Gastrocnemius medialis (tissue), 4 donors: ENCODE measurements at regions not wholly inside any gene's neighbourhood (a gene's known extent, or its start where the extent isn't known, plus 50 kb on each side); places are given as distances from the start of the nearest gene placed in this dataset.

Experiments used
- CTCF ChIP-seq, 5 experiments: fragments of 450-650 bp in 3 of 5; fragments of 200-600 bp in 2 of 5; sonication (generic) in 2 of 5; IDR thresholded peaks in 4 of 5; conservative IDR thresholded peaks in 1 of 5; 1 replicate in 4 of 5; 2 replicates in 1 of 5; pipeline ENCODE4 v1.5.1; 2016 to 2019; ENCODE audit warnings: antibody characterized with exemption in 5 of 5, mild to moderate bottlenecking in 3 of 5, moderate library complexity in 3 of 5
- POLR2A ChIP-seq, 2 donors: fragments of 450-650 bp; IDR thresholded peaks; one replicate each; pipeline ENCODE4 v1.6.1; 2017; ENCODE audit warnings: antibody characterized with exemption in 2 of 2, mild to moderate bottlenecking in 2 of 2, moderate library complexity in 2 of 2

- no peak for TF ChIP-seq CTCF (IDR thresholded peaks at IDR 0.05 in 4 of 5, conservative IDR thresholded peaks at IDR 0.05 in 1 of 5)
- TF ChIP-seq POLR2A (IDR thresholded peaks at IDR 0.05), result no peak
Observed at GRCh38 chr6:97459986-97460385, 177.0 kb upstream of the MMS22L start.
